Suprapubic skin (tissue), 4 donors: ENCODE measurements at regions not wholly inside any gene's neighbourhood (a gene's known extent, or its start where the extent isn't known, plus 50 kb on each side); places are given as distances from the start of the nearest gene placed in this dataset.

ENCODE experiments used
- DNase-seq, 2 donors: peaks; one replicate each; pipeline ENCODE4 v3.0.0-alpha.2; 2019; ENCODE audit warnings: low spot score in 2 of 2
- H3K27ac ChIP-seq: fragments of 200-600 bp; sonication (generic); one replicate; pipeline ENCODE4 v1.5.1; 2019
- H3K27me3 ChIP-seq: fragments of 200-600 bp; sonication (generic); one replicate; pipeline ENCODE4 v1.5.1; 2019
- H3K36me3 ChIP-seq: fragments of 200-600 bp; sonication (generic); one replicate; pipeline ENCODE4 v1.5.1; 2019
- H3K4me1 ChIP-seq: fragments of 200-600 bp; sonication (generic); one replicate; pipeline ENCODE4 v1.5.1; 2019
- H3K4me3 ChIP-seq: fragments of 200-600 bp; sonication (generic); one replicate; pipeline ENCODE4 v1.5.1; 2019; ENCODE audit warnings: mild to moderate bottlenecking
- H3K9me3 ChIP-seq: fragments of 200-600 bp; sonication (generic); one replicate; pipeline ENCODE4 v1.5.1; 2019
- EP300 ChIP-seq: sonication (generic); formaldehyde crosslinking; IDR thresholded peaks from one replicate; pipeline ENCODE4 v1.6.1; 2017; ENCODE audit warnings: antibody characterized with exemption
- POLR2A ChIP-seq, 2 donors: fragments of 450-650 bp; IDR thresholded peaks; one replicate each; pipeline ENCODE4 v1.6.1; 2017; ENCODE audit warnings: antibody characterized with exemption in 2 of 2, mild to moderate bottlenecking in 2 of 2, moderate library complexity in 2 of 2
- POLR2AphosphoS5 ChIP-seq, 3 donors: sonication (generic); formaldehyde crosslinking; IDR thresholded peaks; one replicate each; pipeline ENCODE4 v1.6.1; 2017; ENCODE audit warnings: antibody characterized with exemption in 3 of 3
- WGBS: methylation state at CpG from one replicate; pipeline ENCODE4 v1.1.5; 2018; 5-methylcytosine and 5-hydroxymethylcytosine counted together
- TF ChIP-seq, protein P1 (sequence below), 2 donors: fragments of 200-600 bp in 1 of 2; fragments of 450-650 bp in 1 of 2; sonication (generic) in 1 of 2; IDR thresholded peaks; one replicate each; pipeline ENCODE4 v1.5.1; 2016 to 2019; ENCODE audit warnings: antibody characterized with exemption in 2 of 2, mild to moderate bottlenecking in 1 of 2, moderate library complexity in 1 of 2

DNA sequence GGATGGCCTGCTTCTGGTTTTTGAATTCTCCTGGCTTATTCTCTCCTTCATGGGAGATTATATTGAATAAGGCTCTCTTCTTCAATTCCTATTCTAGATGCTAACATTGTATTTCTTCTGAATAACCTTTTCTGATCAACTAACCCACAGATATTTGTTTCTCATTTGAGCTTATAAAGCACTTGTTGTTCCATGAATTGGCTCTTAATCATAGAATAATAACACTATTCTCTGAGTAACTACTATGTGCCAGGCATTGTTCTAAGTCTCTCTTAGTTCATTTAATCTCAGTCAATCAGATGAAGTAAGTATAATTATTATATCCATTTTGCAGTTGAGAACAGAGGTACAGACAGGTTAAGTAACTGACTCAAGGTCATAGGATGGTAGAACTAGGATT is 136.3 kb upstream of the MLIP start:
- H3K27me3 ChIP-seq = no peaks in the 10 kb centered on the region
- no peaks in the 10 kb centered on the region for H3K36me3 ChIP-seq
- H3K27ac ChIP-seq = no peak overlapping the region
- no peak for DNase-seq
- H3K4me1 ChIP-seq = no peaks in the 10 kb centered on the region
- TF ChIP-seq POLR2AphosphoS5 (IDR thresholded peaks at IDR 0.05) = no peak
- TF ChIP-seq EP300 = no peak
- no peak for TF ChIP-seq POLR2A (IDR thresholded peaks at IDR 0.05)
- TF ChIP-seq, protein P1, sequence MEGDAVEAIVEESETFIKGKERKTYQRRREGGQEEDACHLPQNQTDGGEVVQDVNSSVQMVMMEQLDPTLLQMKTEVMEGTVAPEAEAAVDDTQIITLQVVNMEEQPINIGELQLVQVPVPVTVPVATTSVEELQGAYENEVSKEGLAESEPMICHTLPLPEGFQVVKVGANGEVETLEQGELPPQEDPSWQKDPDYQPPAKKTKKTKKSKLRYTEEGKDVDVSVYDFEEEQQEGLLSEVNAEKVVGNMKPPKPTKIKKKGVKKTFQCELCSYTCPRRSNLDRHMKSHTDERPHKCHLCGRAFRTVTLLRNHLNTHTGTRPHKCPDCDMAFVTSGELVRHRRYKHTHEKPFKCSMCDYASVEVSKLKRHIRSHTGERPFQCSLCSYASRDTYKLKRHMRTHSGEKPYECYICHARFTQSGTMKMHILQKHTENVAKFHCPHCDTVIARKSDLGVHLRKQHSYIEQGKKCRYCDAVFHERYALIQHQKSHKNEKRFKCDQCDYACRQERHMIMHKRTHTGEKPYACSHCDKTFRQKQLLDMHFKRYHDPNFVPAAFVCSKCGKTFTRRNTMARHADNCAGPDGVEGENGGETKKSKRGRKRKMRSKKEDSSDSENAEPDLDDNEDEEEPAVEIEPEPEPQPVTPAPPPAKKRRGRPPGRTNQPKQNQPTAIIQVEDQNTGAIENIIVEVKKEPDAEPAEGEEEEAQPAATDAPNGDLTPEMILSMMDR (IDR thresholded peaks at IDR 0.05) = no peak
- no peaks in the 10 kb centered on the region for H3K9me3 ChIP-seq
- no peak overlapping the region for H3K4me3 ChIP-seq

DNA sequence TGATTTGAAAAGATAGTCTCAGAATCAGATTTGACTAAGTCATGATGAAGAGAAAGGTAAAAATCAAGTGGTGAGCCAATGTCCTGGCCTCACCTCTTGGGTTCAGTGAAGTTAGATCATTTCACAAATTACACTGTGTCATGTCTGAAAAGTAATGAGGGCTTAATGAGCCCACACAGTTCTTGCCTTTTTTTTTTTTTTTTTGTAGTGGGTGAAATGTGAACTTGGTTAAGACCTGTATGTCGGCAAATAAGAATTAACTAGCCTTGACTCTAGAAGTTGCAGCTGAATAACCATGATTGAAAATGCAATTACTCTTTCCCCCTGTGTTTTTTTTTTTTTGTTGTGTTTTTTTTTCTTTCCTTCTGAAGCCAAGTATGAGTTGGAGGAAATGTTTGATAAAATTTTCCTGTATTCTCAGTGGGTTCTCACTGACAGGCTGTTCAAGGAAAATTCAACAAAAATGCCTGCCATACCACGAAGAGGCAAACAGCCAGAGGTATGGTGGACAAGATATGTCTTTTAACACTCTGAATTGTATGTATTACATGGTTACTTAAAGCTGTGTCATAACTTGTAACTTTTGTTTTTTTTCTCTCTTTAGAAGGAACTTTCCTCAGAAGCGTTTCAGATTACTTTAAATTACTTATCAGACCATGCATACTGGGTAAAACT is 135.2 kb upstream of the MLIP start:
- H3K36me3 ChIP-seq = no peaks in the 10 kb centered on the region
- no peak overlapping the region for H3K4me3 ChIP-seq
- WGBS = 75% methylated on average over 3 of the region's 3 CpGs
- H3K4me1 ChIP-seq = no peaks in the 10 kb centered on the region
- DNase-seq = no peak
- H3K9me3 ChIP-seq = no peaks in the 10 kb centered on the region
- no peaks in the 10 kb centered on the region for H3K27me3 ChIP-seq
- no peak overlapping the region for H3K27ac ChIP-seq
- TF ChIP-seq POLR2AphosphoS5 (IDR thresholded peaks at IDR 0.05) (no peak), EP300 (no peak), POLR2A (IDR thresholded peaks at IDR 0.05) (no peak)
- TF ChIP-seq, protein P1 (IDR thresholded peaks at IDR 0.05) = no peak

DNA sequence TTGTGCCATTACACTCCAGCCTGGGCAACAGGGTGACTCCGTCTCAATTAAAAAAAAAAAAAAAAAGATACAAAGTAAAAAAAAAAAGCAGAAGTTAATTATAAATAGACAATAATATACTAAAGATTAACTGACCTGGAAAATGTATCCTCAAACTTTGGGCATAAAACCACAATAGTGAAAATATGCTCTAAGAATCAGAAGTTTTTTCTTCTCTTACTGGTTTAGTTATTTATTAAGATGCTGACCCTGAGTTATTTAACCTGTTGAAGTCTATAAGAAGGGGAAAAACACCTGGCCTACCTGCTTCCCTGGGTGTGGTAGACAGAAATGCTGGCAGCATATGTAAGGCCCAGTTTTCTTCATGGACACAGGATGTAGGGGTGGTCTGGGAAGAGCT is 133.7 kb upstream of the MLIP start:
- TF ChIP-seq, protein P1 (IDR thresholded peaks at IDR 0.05) = no peak
- no peak for TF ChIP-seq POLR2AphosphoS5 (IDR thresholded peaks at IDR 0.05)
- TF ChIP-seq POLR2A (IDR thresholded peaks at IDR 0.05) = no peak
- TF ChIP-seq EP300 = no peak
- DNase-seq = no peak
- Histone ChIP-seq H3K27ac (no peak overlapping the region), H3K36me3 (no peaks in the 10 kb centered on the region), H3K9me3 (no peaks in the 10 kb centered on the region), H3K27me3 (no peaks in the 10 kb centered on the region), H3K4me3 (no peak overlapping the region), H3K4me1 (no peaks in the 10 kb centered on the region)
- 92% methylated on average over 1 of the region's 1 CpG for WGBS

DNA sequence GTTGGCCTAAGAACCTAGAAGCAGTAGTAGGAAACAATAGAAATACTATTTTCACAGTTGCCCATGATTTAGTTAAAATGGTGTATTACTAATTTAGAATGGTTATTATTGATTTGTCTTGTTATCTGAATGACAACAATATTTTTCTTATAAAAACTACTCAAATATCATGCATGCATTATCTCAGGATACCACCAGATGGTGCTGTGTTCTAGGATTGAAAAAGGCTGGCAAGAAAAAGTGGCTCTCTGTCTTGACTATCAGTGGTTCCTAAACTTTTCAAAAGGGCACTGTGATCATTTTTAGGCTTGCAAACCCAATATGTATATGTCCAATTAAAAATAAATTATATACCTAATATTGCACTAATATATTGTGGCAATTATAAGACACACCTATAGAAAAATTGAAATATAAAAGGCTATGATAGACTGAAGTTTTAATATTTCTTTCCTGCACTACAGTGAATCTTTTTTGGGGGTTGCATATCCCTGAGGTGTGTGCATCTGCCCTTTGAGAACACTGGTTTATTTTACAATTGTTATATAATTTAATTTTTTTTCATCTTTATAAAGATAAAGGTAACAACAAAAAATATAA is 131.7 kb upstream of the MLIP start:
- DNase-seq = no peak
- H3K27ac ChIP-seq = no peak overlapping the region
- H3K36me3 ChIP-seq = no peaks in the 10 kb centered on the region
- TF ChIP-seq, protein P1 (IDR thresholded peaks at IDR 0.05) = peak; percentile 52 to 78
- TF ChIP-seq EP300 = no peak
- H3K27me3 ChIP-seq = no peaks in the 10 kb centered on the region
- no peak overlapping the region for H3K4me3 ChIP-seq
- no peaks in the 10 kb centered on the region for H3K9me3 ChIP-seq
- no peaks in the 10 kb centered on the region for H3K4me1 ChIP-seq

DNA sequence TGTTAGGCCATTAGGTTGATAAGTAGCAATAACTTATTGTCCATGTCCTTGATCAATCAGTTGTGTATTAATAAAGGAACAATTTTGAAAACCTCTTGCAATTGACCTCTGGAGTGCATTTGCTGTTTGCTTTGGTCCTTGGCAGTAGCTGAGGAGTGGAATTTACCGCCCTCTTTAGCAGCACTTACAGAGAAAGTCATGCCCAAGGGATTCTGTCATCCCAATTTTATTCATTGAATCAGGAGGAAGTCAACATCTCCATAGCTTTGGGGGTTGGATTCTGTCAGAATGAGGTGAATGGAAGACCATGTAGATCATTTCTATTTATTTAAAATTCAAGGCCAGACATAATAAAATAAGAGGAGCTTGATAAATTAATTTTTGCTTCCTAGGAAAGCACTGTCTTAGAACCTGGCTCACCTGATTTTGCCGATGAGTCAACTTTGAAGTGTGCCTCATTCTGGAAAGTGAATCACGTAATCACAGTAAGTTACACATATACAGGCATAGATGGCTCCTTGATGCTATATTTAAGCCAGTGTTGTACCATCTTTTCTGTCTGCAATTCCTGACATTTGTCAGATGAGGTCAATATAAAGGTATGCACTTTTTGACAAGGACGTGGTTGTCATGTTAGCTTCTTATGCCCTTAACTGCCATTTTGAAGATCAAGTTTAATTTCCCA is 128.7 kb upstream of the MLIP start:
- TF ChIP-seq POLR2A (IDR thresholded peaks at IDR 0.05) = no peak
- peaks cover 12% of the 10 kb centered on the region for H3K4me1 ChIP-seq
- H3K4me3 ChIP-seq = no peak overlapping the region
- 84% methylated on average over 4 of the region's 4 CpGs for whole genome bisulfite sequencing
- H3K27ac ChIP-seq = no peak overlapping the region
- no peaks in the 10 kb centered on the region for H3K9me3 ChIP-seq
- H3K36me3 ChIP-seq = no peaks in the 10 kb centered on the region
- no peak for DNase-seq
- H3K27me3 ChIP-seq = no peaks in the 10 kb centered on the region
